Ureter (tissue), 1 donor: ENCODE measurements at regions not wholly inside any gene's neighbourhood (a gene's known extent, or its start where the extent isn't known, plus 50 kb on each side); places are given as distances from the start of the nearest gene placed in this dataset.

Experiments
- DNase-seq: peaks from one replicate; pipeline ENCODE4 v3.0.0-alpha.2; 2020; ENCODE audit warnings: low spot score
- donor health status: DM: yes; HTN: yes; CAD: no.

DNA sequence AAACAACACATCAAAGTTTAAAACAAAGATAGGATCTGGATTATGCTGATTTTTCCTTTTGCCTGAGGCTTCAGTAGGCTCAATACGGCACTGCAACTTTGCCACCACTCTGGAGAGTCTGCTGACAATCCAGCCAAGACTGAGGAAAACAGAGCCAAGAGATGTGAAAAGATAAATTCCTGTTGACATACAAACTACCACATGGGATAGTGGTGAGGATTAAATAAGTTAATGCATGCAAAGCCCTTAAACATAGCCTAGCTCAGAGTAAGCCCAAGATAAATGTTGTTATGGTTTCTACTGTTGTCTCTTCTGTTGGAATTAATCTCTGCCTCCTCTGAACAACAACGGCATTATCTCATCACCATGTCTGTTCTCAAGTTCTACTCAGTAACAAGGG is 245.9 kb upstream of the LMCD1 start:
- DNase-seq: no peak

DNA sequence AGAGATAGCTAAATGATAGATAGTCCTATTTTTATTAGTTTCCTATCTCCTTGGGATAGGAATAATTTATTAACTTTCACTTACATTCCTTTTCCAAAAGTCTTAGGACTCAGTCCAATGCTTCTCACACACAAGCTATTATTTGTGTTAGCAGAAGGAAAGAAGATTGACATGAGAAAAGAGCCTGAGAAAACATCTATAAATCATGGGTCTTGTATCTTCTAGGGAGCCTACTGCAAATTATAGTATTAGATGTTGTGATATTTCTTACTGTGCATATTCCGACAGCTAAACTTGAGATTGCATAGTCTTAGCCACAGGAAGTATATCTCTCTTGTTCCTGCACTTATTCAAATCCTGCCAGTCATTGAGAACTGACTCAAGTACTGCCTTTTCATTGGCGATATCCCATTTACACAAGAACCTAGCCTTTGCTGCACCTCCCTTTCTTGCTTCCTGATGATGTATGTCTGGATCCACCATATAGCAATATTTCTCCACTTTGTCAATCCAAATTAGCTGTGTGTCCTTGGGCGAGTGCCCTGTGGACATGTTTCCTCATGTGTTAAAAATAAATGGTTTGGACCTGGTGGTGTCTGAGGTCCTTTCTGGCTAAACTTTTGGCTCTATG is 245.1 kb upstream of the LMCD1 start:
- DNase-seq: no peak

DNA sequence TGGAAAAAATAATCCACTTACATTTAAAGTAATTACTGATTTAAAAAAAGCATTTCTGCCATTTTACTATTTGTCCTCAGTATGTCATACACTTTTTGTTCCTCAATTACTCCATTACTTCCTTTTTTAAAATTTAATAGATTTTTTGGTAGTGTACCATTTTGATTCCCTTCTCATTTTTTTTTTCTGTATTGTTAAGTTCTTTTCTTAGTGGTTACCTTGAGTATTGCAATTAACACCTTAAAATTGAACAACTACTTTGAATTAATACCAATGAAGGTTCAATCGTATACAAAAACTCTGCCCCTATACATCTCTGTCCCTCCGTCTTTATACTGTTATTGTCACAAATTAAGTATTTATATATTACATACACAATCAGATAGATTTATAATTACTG is 240.6 kb upstream of the LMCD1 start:
- DNase-seq: no peak

DNA sequence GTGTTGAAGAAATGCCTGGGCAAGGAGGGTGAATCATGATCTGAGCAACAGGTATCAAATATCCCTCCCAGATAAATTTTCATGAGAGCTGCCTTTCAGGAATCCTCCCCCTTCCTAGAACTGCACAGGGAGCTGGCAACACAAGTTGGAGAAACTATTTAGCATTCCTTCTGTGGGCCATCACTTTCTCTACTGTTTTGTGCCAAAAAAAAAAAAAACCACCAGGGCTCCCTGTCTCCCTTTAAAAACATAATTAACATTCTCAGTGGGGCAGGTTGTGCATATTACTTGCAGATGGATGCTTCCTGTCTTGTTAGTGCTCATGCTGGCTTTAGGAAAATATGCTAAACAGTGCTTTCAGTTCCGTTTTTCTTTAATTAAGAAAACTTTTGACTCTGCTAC is 234.9 kb upstream of the LMCD1 start:
- DNase-seq: no peak

DNA sequence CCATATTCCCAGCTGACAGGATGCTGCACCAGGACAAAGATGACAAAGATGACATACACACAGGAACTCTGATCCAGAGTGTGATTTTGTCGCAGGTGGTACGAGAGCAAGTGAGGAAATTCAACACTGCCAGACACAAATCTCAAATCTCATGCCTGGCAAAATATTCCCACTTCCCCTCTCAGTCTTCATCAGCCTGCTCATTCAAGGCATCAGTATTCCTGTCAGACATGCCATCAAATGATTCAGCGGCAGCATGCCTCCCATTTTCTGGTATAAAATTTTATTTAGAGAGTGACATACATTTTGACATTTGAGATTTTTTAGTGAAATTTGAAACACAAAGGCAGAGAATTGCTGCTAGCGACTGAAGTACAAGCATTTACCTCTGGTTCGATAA is 228.1 kb upstream of the LMCD1 start:
- no peak for DNase-seq

GRCh38 chr3:8276056-8276455 is 225.6 kb upstream of the LMCD1 start:
- no peak for DNase-seq

- DNase-seq: no peak
These were observed 225.1 kb upstream of the LMCD1 start for GRCh38 chr3:8276506-8276905.

DNA sequence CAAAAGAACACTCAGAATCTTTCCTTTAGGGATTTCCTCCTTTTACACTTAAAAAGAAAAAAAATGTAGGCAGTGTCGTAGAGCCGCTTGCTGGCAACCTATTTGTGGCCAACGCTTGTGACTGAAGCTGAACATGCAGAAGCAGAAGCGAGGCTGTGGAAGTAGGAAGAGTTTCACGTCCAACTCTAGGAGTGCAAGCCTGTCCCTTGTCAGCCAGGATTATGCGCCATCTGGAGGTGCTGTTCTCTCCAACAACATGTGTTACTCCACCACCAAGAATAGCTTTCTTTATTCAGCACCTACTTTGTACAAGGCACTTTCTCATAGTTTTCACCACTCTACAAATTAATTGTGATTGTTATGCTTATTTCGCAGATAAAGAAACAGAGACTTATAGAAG is 223.2 kb upstream of the LMCD1 start:
- DNase-seq: no peak

GRCh38 chr3:8279476-8279875 is 222.1 kb upstream of the LMCD1 start:
- no peak for DNase-seq

DNA sequence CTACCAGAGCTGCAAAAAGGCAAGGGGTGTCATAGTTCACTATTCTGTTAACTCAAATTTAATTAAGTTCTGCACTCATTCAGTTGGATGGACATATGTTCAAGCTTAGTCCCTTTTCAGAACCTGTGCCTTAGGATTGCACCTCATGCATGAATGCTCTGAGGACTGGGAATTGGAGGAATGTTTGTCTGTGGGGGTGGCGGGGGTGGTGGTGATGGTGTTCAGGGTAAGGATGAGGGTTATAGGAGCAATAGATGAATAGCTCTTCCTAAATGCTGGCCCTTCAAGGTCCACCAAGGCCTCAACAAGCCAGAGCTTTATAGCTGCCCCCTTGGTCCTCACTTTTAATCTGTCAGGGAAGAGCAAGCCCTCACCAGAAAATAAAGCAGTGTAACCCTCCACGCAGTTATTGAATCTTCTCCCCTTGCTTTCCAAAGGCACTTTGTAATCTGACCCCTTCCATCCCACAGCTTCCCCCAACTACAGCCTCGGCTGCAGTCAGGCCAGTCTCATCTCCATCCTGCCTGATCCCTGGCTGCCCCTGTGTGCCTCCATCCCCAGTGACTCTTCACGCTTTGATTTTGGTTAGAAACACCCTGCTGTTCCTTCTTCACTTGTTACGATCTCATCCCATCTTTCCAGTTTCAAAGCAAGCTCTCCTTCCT is 221.6 kb upstream of the LMCD1 start:
- no peak for DNase-seq

- DNase-seq: no peak
These were observed 219.0 kb upstream of the LMCD1 start for GRCh38 chr3:8282541-8283165.

DNA sequence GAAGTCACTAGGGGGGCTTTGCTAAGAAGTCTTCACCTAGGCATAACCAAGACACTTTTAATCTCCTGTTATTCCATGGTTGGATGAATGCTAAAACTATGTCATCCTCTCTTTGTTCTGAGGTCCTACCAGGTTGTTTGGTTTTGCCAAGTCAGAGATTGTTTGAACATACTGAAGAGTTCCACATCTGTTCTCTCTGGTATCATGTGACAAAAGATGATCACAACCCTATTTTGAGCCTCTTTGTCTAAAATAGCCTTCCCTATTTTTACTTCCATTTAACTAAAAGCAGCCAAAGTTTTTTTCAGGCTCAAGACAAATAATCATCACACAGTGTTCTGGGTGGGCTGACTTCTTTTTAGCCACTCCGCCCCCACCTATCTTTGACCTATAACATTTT is 218.4 kb upstream of the LMCD1 start:
- DNase-seq: no peak

GRCh38 chr3:8286086-8286485 is 215.5 kb upstream of the LMCD1 start:
- no peak for DNase-seq

DNA sequence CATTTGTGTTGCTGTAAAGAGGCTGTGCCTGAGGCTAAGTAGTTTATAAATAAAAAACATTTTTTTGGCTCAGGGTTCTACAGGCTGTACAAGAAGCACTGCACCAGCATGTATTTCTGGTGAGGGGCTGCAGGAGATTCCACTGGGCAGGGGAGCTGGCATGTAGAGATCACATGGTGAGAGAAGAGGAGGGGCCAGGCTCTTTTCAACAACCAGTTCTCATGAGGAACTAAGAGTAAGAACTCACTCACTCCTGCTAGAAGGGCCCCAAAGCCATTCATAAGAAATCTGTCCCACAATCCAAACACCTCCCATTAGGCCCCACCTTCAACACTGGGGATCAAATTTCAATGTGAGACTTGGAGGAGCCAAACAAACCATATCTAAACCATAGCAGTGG is 214.9 kb upstream of the LMCD1 start:
- DNase-seq: no peak

GRCh38 chr3:8290611-8291010 is 211.0 kb upstream of the LMCD1 start:
- no peak for DNase-seq

DNA sequence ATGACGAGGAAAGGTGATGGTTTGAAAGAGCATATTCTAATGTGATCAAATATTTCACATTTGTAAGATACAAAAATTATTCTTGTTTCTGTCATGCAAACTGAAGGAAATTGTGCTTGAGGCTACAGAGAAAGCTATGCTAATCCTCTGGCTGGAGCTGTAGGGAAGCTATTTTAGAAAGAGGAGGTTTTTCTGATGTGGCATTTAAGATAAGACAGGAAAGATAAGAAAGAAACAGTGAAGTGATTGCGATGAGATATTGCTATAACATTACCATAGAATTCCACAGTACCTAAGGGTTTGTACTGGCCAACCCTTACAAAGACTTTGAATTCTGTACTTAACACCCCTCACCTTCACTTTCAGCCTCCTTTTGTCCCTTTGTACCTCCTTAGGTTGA is 205.2 kb upstream of the LMCD1 start:
- DNase-seq: no peak

DNA sequence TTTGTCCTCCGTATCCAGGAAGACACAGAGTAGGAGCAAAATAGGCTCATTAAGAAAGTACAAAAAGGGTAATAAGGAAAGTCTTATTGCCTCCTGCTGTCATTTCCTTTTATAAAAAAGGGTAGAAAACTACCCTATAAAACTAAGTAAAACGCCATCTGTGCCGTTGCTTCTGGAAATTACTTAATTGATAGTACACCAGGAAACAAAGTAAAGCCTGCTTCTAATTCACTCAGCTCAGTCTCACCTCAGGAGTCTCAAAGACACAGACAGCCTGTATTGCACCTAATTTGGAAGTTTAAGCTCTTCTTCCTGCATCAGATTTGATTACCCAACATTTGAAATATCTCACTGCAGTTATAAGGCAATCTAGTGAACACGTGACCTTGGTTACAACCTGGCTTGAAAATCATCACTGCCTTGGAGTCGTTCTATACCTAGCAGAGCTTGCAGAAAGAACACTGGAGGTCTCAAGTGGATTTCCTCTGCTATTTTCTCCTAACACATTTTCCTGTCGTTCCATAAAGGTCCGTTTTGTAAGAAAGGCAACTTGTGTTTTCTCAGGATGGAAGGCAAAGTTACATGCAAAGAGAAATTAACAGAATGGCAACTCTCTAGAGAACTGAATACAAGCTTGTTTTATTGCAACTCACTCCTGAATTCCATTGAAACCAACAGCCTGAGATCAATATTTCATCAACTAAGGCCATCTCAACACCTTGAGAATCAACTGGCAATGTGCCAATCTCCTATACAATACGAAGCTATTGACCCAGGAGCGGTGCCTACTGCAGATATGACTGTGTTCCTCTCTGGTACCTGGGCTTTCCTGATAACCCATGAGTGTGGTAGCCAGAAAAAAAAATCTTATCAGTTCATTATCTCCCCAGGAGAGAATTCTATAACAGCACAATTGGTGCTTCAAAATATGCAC is 203.3 kb upstream of the LMCD1 start:
- DNase-seq: no peak

DNA sequence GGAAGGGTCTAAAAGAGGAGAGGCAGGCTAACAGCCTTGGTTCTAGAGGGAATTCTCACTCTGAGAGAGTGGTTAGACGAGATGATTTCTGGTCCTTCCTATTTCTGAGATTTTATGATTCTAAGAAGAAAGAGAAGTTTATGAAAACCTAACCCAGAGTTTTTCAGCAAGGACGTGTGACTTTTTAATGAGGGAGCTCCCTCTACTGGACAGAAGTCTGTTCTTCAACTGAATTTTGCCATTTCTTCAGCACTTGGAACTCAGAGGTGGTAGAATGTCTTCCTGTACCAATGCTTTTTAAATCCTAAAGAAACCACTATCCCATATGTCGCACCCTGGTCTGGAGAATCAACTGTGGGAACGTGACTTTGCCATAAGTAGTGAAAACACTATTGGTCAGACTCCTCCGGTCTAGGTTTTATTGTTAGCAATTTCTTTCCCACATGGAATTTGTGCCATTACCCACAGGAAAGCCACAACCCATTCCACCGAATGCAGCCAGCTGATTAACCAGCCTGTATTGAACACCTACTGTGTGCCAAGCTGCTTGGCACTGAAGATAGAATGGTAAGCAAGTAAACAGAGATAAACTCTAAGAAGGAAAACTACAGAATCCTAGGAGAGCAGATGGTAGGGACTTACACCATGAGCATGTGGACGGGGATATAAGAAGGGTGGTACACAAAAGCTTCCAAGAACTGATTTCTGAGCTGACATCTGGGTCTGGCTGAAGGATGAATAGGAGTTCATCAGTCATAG is 199.5 kb upstream of the LMCD1 start:
- no peak for DNase-seq

DNA sequence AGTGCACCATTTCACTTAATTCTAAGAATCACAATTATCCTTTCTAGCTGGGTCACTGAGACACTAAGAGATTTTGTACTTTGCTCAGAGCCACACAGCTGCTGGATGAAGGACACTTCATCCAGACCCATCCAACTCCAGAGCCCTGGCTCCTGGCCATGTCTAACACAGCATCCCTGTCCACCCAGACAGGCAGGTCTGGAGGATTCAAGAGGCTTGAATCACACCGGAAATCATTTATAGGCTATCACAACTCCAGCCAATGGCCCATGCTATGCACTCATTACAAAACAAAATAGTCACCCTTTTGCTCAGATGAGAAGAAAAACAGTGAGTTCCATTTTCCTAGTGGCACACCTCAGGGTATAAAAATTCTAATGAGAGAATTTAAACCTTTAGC is 198.2 kb upstream of the LMCD1 start:
- no peak for DNase-seq

GRCh38 chr3:8305371-8305770 is 196.3 kb upstream of the LMCD1 start:
- DNase-seq: no peak

GRCh38 chr3:8307545-8308110 is 194.0 kb upstream of the LMCD1 start:
- DNase-seq: no peak
